Neural progenitor cell (in vitro differentiated cells): ENCODE measurements at regions not wholly inside any gene's neighbourhood (a gene's known extent, or its start where the extent isn't known, plus 50 kb on each side); places are given as distances from the start of the nearest gene placed in this dataset.

ENCODE experiments used
- DNase-seq: peaks from one replicate; pipeline ENCODE4 v3.0.0-alpha.2; 2016; ENCODE audit warnings: low spot score
- H2AFZ ChIP-seq: fragments of 200-600 bp; sonication (generic); replicated peaks from 2 replicates; pipeline ENCODE4 v1.6.1; 2016; ENCODE audit warnings: antibody characterized with exemption
- H3F3A ChIP-seq: fragments of 200-600 bp; sonication (generic); 2 replicates; pipeline ENCODE4 v1.6.1; 2016; ENCODE audit warnings: antibody characterized with exemption, low read depth
- H3K27ac ChIP-seq: fragments of 200-600 bp; sonication (generic); 2 replicates; pipeline ENCODE4 v1.5.1; 2016; ENCODE audit warnings: mild to moderate bottlenecking
- H3K27me3 ChIP-seq: fragments of 200-600 bp; sonication (generic); 2 replicates; pipeline ENCODE4 v1.6.1; 2016; ENCODE audit warnings: mild to moderate bottlenecking, moderate library complexity
- H3K36me3 ChIP-seq: fragments of 200-600 bp; sonication (generic); 2 replicates; pipeline ENCODE4 v1.5.1; 2016
- H3K4me1 ChIP-seq: fragments of 200-600 bp; sonication (generic); 2 replicates; pipeline ENCODE4 v1.6.1; 2016; ENCODE audit warnings: mixed run types
- H3K4me2 ChIP-seq: fragments of 200-600 bp; sonication (generic); 2 replicates; pipeline ENCODE4 v1.6.1; 2016
- H3K4me3 ChIP-seq: fragments of 200-600 bp; sonication (generic); 2 replicates; pipeline ENCODE4 v1.5.1; 2016
- H3K79me2 ChIP-seq: fragments of 200-600 bp; sonication (generic); 2 replicates; pipeline ENCODE4 v1.6.1; 2016; ENCODE audit warnings: low read depth
- H3K9ac ChIP-seq: fragments of 200-600 bp; sonication (generic); 2 replicates; pipeline ENCODE4 v1.6.1; 2016
- H3K9me3 ChIP-seq: fragments of 200-600 bp; sonication (generic); 2 replicates; pipeline ENCODE4 v1.5.1; 2016; ENCODE audit warnings: low read depth
- H4K20me1 ChIP-seq: fragments of 200-600 bp; sonication (generic); 2 replicates; pipeline ENCODE4 v1.6.1; 2016; ENCODE audit warnings: low read depth
- H3K27ac Mint-ChIP-seq: 3 replicates; pipeline ENCODE4 v1.8.0; 2021; ENCODE audit warnings: mixed read lengths
- H3K27me3 Mint-ChIP-seq: 2 replicates; pipeline ENCODE4 v1.8.0; 2022; ENCODE audit warnings: low read depth, mild to moderate bottlenecking, inconsistent platforms, moderate library complexity, mixed read lengths; ENCODE audit not compliant: insufficient read depth
- H3K36me3 Mint-ChIP-seq: 3 replicates; pipeline ENCODE4 v1.8.0; 2021; ENCODE audit warnings: mixed read lengths
- H3K4me1 Mint-ChIP-seq: 3 replicates; pipeline ENCODE4 v1.8.0; 2021; ENCODE audit warnings: mixed read lengths
- H3K4me3 Mint-ChIP-seq: 3 replicates; pipeline ENCODE4 v1.8.0; 2021; ENCODE audit warnings: mild to moderate bottlenecking, moderate library complexity, mixed read lengths
- H3K9me3 Mint-ChIP-seq: 3 replicates; pipeline ENCODE4 v1.8.0; 2020; ENCODE audit warnings: mixed read lengths
- EZH2 ChIP-seq: fragments of 200-600 bp; sonication (generic); IDR thresholded peaks from 2 replicates; pipeline ENCODE4 v1.6.1; 2017; ENCODE audit warnings: antibody characterized with exemption, mild to moderate bottlenecking, moderate library complexity
- EZH2phosphoT487 ChIP-seq: fragments of 200-600 bp; sonication (generic); IDR thresholded peaks from 2 replicates; pipeline ENCODE4 v1.6.1; 2017; ENCODE audit warnings: antibody characterized with exemption
- TF ChIP-seq, protein P1 (sequence below): fragments of 200-600 bp; sonication (generic); IDR thresholded peaks from 2 replicates; pipeline ENCODE4 v1.5.1; 2017; ENCODE audit warnings: antibody characterized with exemption, mild to moderate bottlenecking

GRCh38 chr16:35562471-35562870, 2103.1 kb downstream of the TP53TG3F start:
- no peaks in the 10 kb centered on the region for H3K4me1 ChIP-seq
- no peaks in the 10 kb centered on the region for H4K20me1 ChIP-seq
- Mint-ChIP-seq H3K27me3 (no peaks in the 10 kb centered on the region), H3K4me1 (no peaks in the 10 kb centered on the region), H3K9me3 (peaks cover 51% of the 10 kb centered on the region), H3K36me3 (no peaks in the 10 kb centered on the region), H3K27ac (no peak overlapping the region), H3K4me3 (no peak overlapping the region)
- DNase-seq: no peak
- no peak for TF ChIP-seq EZH2
- TF ChIP-seq, protein P1, sequence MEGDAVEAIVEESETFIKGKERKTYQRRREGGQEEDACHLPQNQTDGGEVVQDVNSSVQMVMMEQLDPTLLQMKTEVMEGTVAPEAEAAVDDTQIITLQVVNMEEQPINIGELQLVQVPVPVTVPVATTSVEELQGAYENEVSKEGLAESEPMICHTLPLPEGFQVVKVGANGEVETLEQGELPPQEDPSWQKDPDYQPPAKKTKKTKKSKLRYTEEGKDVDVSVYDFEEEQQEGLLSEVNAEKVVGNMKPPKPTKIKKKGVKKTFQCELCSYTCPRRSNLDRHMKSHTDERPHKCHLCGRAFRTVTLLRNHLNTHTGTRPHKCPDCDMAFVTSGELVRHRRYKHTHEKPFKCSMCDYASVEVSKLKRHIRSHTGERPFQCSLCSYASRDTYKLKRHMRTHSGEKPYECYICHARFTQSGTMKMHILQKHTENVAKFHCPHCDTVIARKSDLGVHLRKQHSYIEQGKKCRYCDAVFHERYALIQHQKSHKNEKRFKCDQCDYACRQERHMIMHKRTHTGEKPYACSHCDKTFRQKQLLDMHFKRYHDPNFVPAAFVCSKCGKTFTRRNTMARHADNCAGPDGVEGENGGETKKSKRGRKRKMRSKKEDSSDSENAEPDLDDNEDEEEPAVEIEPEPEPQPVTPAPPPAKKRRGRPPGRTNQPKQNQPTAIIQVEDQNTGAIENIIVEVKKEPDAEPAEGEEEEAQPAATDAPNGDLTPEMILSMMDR: no peak
- TF ChIP-seq EZH2phosphoT487: no peak
- H3K36me3 ChIP-seq: no peaks in the 10 kb centered on the region
- no peak overlapping the region for H3K4me2 ChIP-seq
- H3K9ac ChIP-seq: no peak overlapping the region
- no peaks in the 10 kb centered on the region for H3F3A ChIP-seq
- peaks cover 13% of the 10 kb centered on the region for H3K9me3 ChIP-seq
- H3K4me3 ChIP-seq: no peak overlapping the region
- H3K27ac ChIP-seq: no peak overlapping the region
- no peak overlapping the region for H2AFZ ChIP-seq
- H3K27me3 ChIP-seq: no peaks in the 10 kb centered on the region
- no peaks in the 10 kb centered on the region for H3K79me2 ChIP-seq

DNA sequence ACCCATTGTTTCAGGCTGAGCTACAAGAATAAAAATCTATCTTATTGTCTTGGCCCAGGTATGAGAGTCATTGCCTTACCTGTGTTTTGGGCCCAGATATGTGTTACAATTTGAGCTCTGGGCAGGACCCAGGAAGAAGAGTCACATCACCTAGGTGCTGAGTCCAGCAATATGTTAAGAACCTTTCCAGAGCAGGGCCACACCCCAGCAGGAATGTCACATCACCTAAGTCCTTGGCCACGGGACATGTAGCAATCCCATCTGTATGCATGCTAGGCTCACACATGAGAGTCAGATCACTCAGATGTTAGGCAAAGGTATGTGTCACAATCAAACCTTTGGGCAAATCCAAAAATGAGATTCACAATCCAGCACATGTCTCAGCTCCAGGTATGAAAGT, 2103.5 kb downstream of the TP53TG3F start:
- Histone ChIP-seq H3K79me2 (no peaks in the 10 kb centered on the region), H3F3A (no peaks in the 10 kb centered on the region), H3K27me3 (no peaks in the 10 kb centered on the region), H3K4me2 (no peak overlapping the region), H3K9ac (no peak overlapping the region), H4K20me1 (no peaks in the 10 kb centered on the region), H3K9me3 (peaks cover 9% of the 10 kb centered on the region), H3K4me3 (no peak overlapping the region), H3K36me3 (no peaks in the 10 kb centered on the region), H2AFZ (no peak overlapping the region), H3K27ac (no peak overlapping the region), H3K4me1 (no peaks in the 10 kb centered on the region)
- TF ChIP-seq, protein P1: no peak
- TF ChIP-seq EZH2: no peak
- no peak for TF ChIP-seq EZH2phosphoT487
- no peak for DNase-seq
- Mint-ChIP-seq H3K4me3 (no peak overlapping the region), H3K27ac (no peak overlapping the region), H3K27me3 (no peaks in the 10 kb centered on the region), H3K4me1 (no peaks in the 10 kb centered on the region), H3K9me3 (peaks cover 53% of the 10 kb centered on the region), H3K36me3 (no peaks in the 10 kb centered on the region)

DNA sequence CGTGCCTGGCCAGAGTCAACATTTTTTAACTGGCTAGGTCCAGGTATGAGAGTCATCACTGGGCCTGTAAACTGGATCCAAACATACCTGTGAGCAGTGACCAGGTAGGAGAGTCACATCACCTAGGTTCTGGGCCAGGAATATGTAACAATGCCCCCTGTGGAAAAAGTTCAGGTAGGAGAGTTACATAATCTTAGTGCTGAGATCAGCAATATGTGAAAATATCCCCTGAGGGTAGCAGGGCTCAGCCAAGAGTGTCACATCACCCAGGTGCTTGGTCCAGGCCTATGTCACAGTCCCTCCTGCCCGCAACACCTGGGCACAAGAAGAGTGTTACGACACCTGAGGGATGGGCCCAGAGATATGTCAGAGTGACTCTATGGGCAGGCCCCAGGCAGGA, 2104.7 kb downstream of the TP53TG3F start:
- no peak overlapping the region for H3K9ac ChIP-seq
- Mint-ChIP-seq H3K4me1 (no peaks in the 10 kb centered on the region), H3K27ac (no peak overlapping the region), H3K4me3 (no peak overlapping the region), H3K9me3 (peaks cover 52% of the 10 kb centered on the region), H3K27me3 (no peaks in the 10 kb centered on the region), H3K36me3 (no peaks in the 10 kb centered on the region)
- H3K4me3 ChIP-seq: no peak overlapping the region
- no peaks in the 10 kb centered on the region for H3F3A ChIP-seq
- H3K27ac ChIP-seq: no peak overlapping the region
- no peaks in the 10 kb centered on the region for H3K27me3 ChIP-seq
- H2AFZ ChIP-seq: no peak overlapping the region
- peaks cover 3% of the 10 kb centered on the region for H3K9me3 ChIP-seq
- no peaks in the 10 kb centered on the region for H4K20me1 ChIP-seq
- H3K79me2 ChIP-seq: no peaks in the 10 kb centered on the region
- no peaks in the 10 kb centered on the region for H3K36me3 ChIP-seq
- H3K4me2 ChIP-seq: no peak overlapping the region
- no peak for DNase-seq
- TF ChIP-seq EZH2phosphoT487: no peak
- TF ChIP-seq, protein P1: no peak
- TF ChIP-seq EZH2: no peak
- no peaks in the 10 kb centered on the region for H3K4me1 ChIP-seq
